ENCODE measurements at regions not wholly inside any gene's neighbourhood (a gene's known extent, or its start where the extent isn't known, plus 50 kb on each side); places are given as distances from the start of the nearest gene placed in this dataset.
A peak's percentile ranks its signal among the peaks of the same experiment; 100 is the strongest.

DNA sequence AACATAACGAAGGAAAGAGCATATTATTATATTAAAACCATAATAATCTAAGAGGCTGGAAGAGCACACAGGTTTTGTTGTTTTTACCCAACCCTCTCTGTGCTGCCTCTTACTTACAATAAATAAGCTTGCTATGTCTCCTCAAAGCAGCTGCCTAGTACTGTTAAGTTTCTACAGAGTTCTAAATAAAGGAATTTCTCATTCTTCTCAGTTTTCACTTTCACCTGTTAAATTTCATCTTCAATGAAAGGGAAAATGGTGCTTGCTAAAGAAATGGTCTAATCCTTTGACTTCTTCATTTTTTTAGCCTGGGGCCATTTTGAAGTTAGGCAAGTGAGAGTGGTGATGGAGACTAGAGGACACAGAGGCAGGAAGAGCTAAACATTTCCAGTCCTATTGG is 396.1 kb downstream of the MAN2A1 start:
- Histone ChIP-seq H3K4me3 (ENCODE audit: low read depth, low read length) (no peak overlapping the region), H3K27me3 (ENCODE audit: control insufficient read depth, insufficient read depth, low read length) (no peaks in the 10 kb centered on the region), H3K36me3 (ENCODE audit: control insufficient read depth, insufficient read depth, low read length) (no peaks in the 10 kb centered on the region)
- DNase-seq (ENCODE audit: low read depth), result no peak
- TF ChIP-seq, protein P1, sequence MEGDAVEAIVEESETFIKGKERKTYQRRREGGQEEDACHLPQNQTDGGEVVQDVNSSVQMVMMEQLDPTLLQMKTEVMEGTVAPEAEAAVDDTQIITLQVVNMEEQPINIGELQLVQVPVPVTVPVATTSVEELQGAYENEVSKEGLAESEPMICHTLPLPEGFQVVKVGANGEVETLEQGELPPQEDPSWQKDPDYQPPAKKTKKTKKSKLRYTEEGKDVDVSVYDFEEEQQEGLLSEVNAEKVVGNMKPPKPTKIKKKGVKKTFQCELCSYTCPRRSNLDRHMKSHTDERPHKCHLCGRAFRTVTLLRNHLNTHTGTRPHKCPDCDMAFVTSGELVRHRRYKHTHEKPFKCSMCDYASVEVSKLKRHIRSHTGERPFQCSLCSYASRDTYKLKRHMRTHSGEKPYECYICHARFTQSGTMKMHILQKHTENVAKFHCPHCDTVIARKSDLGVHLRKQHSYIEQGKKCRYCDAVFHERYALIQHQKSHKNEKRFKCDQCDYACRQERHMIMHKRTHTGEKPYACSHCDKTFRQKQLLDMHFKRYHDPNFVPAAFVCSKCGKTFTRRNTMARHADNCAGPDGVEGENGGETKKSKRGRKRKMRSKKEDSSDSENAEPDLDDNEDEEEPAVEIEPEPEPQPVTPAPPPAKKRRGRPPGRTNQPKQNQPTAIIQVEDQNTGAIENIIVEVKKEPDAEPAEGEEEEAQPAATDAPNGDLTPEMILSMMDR (IDR thresholded peaks at IDR 0.05; ENCODE audit: insufficient read depth, low read length, severe bottlenecking), result no peak
- FAIRE-seq, result no peak

DNA sequence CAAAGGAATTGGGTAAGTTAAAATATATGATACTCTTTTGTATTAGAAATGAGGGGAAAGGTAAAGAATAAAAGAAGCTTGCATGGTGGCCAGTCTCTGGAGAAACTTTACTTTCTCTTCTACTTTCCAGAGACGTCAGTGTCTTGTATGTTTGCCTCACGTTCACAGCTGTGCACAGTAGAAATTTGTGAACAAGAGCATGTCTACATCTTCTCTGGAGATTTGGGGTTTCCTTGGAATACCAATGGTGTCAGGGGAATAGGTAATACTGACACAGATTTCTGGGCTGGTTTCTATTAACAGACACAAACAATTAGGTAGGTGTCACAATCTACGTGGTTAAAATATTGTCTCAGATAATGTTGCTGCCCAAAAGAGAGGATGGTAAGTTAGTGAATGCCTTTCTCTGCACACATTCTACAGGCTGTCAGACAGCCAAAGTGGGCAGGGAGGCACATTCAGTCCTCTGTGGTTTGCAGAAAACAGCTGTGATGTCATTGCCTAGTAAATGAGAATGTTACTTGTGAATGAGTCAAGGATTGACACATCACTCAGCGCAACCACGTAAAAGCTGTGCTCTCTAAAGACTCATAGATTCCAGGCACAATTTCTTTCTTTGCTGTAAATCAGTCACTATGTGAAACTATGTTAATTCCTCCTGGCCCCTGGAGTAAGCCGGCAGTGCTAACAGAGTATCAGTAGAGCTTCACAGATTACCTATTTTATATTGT is 397.1 kb downstream of the MAN2A1 start:
- FAIRE-seq (peak; percentile 92), DNase-seq (ENCODE audit: low read depth) (peak; percentile 97)
- no peaks in the 10 kb centered on the region for H3K36me3 ChIP-seq (ENCODE audit: control insufficient read depth, insufficient read depth, low read length)
- H3K4me3 ChIP-seq (ENCODE audit: low read depth, low read length), result no peak overlapping the region
- H3K27me3 ChIP-seq (ENCODE audit: control insufficient read depth, insufficient read depth, low read length), result no peaks in the 10 kb centered on the region
- TF ChIP-seq, protein P1 (IDR thresholded peaks at IDR 0.05; ENCODE audit: insufficient read depth, low read length, severe bottlenecking), result no peak

DNA sequence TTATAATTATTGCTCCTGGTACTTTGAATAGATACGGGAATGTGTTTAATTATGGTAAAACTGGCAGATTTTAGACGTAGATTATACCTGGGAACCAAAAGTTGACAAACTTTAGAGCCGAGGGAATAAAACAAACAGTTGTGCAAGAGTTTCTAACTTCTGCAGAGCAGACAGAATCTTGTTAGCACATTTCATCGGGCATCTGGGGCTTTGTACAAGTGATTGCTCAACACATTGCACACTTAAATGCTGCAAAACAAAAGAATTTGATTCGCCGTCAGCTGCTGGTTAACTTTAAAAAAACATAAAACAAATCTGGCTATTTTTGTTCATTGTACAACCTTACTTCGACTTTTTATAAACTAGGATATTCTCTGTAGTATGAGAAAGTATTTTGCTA is 398.1 kb downstream of the MAN2A1 start:
- TF ChIP-seq, protein P1 (IDR thresholded peaks at IDR 0.05; ENCODE audit: insufficient read depth, low read length, severe bottlenecking), result no peak
- FAIRE-seq (no peak), DNase-seq (ENCODE audit: low read depth) (peak; percentile 64)
- no peak overlapping the region for H3K4me3 ChIP-seq (ENCODE audit: low read depth, low read length)
- no peaks in the 10 kb centered on the region for H3K36me3 ChIP-seq (ENCODE audit: control insufficient read depth, insufficient read depth, low read length)
- no peaks in the 10 kb centered on the region for H3K27me3 ChIP-seq (ENCODE audit: control insufficient read depth, insufficient read depth, low read length)

DNA sequence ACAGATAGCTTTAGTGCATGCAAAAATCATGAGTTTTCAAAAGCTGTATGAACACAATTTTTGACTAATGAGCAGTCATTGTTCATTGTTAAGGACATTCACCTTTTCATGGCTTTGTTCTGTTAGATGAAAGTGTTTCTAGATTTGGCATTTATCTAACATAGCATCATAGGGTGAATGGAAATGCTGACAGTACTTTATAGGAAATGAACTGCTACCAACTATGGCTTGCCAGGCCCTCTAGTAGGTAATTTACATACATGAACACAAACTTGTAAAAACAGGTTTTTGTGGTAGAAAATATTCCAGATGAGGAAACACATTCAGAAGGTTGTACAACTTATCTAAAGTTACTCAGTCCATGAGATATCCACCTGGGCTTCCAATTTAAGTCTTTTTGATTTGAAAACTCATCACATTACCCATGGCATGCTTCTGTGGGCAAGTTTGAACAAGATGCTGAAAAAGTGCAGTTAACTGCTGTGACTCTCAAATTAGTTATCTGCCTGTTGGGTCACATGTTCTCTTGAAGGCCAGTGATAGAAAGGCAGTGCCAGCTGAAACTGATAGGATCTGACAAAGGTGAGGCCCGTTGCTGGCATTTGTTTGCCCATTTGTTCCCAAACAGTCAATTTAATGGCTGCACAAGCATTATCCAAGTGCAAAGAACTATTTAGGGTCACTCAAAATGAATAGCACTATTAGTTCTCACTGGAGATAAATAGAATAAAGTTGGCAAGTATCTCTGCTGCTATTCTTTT is 399.1 kb downstream of the MAN2A1 start:
- peak; percentile 98 for DNase-seq (ENCODE audit: low read depth)
- TF ChIP-seq, protein P1 (IDR thresholded peaks at IDR 0.05; ENCODE audit: insufficient read depth, low read length, severe bottlenecking), result no peak
- FAIRE-seq, result no peak
- Histone ChIP-seq H3K36me3 (ENCODE audit: control insufficient read depth, insufficient read depth, low read length) (no peaks in the 10 kb centered on the region), H3K27me3 (ENCODE audit: control insufficient read depth, insufficient read depth, low read length) (no peaks in the 10 kb centered on the region), H3K4me3 (ENCODE audit: low read depth, low read length) (no peak overlapping the region)

DNA sequence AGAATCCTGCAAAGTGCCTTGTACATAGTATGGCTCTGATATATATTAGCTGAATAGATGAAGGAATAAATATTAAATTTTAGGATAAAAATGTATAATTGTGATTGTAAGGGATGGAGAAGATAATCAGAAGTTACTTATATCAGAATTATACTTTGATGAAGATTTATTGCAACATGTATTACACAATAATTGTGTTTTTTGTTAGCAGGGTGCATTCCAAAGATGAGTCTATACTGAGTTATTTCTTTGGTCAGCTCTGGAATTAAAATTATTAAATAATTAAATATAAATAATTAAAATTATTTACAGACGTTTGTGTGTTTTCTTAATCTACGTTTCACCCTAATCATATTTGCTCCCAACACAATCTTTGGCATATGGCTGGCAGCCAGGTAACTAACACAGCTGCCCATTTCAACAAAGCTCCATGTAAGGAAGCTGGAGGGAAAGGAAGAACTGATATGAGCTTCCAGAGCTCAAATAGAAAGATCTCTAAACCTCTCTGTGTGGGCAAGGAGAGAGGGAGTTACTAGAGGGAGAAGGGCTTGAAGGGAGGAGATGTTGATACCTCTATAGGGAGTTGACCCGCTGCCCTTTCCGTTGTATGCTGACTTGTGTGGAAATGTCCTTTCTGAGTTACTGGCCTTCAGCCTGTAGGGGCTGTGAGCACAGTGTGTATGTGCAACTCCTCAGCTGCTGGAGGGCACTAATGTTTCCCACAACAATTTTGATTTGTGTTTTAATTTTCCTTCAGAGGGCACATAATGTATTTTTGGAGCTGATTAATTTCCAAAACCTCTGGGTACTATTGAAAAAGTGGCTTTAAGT is 403.4 kb downstream of the MAN2A1 start:
- no peak for FAIRE-seq
- TF ChIP-seq, protein P1 (IDR thresholded peaks at IDR 0.05; ENCODE audit: insufficient read depth, low read length, severe bottlenecking), result no peak
- Histone ChIP-seq H3K36me3 (ENCODE audit: control insufficient read depth, insufficient read depth, low read length) (no peaks in the 10 kb centered on the region), H3K4me3 (ENCODE audit: low read depth, low read length) (no peak overlapping the region), H3K27me3 (ENCODE audit: control insufficient read depth, insufficient read depth, low read length) (no peaks in the 10 kb centered on the region)
- no peak for DNase-seq (ENCODE audit: low read depth)
